A549 (cell line): ENCODE measurements at regions not wholly inside any gene's neighbourhood (a gene's known extent, or its start where the extent isn't known, plus 50 kb on each side); places are given as distances from the start of the nearest gene placed in this dataset.

Experiments
- ATAC-seq, 2 experiments: fragments of 200-7000 bp in 1 of 2; fragments of >200 bp in 1 of 2; cut with Nextera tagmentation in 1 of 2; cut with Tn5 transposase in 1 of 2; 3 replicates each; pipeline versions ENCODE4 v1.8.0 to v1.9.1; 2018 to 2020; ENCODE audit warnings: mild to moderate bottlenecking in 1 of 2, moderate library complexity in 1 of 2
- CTCF ChIA-PET: fragments of 300-600 bp; sonication (Branson Sonifier 250); formaldehyde crosslinking; extraction: SDS; loops from one replicate; lab custom pipeline; 2021; ENCODE audit warnings: antibody characterized with exemption, inconsistent platforms; lab: Yijun Ruan, JAX
- POLR2A ChIA-PET: fragments of 350-600 bp; formaldehyde crosslinking; extraction: SDS; loops from one replicate; lab custom pipeline; 2021; ENCODE audit warnings: antibody characterized with exemption, inconsistent platforms; lab: Yijun Ruan, JAX
- DNase-seq, 2 experiments: peaks; one replicate each; pipeline versions ENCODE4 v3.0.0 to v3.0.0-alpha.2; 2011 to 2016; ENCODE audit warnings: low read depth in 1 of 2, low spot score in 1 of 2
- FAIRE-seq: peaks from 2 replicates; lab custom pipeline; 2011; peaks lifted over from hg19 to GRCh38; lab: Jason Lieb, UNC
- H3K27ac ChIP-seq, 2 experiments: fragments of >200 bp; sonication (Bioruptor Twin); formaldehyde crosslinking; 3 replicates each; pipeline ENCODE4 v1.5.1; 2016 to 2017
- H3K4me1 ChIP-seq: fragments of >200 bp; sonication (Bioruptor Twin); formaldehyde crosslinking; 3 replicates; pipeline ENCODE4 v1.6.1; 2016
- H3K4me2 ChIP-seq: fragments of >200 bp; sonication (Bioruptor Twin); formaldehyde crosslinking; 3 replicates; pipeline ENCODE4 v1.6.1; 2016
- H3K4me3 ChIP-seq: fragments of >200 bp; sonication (Bioruptor Twin); formaldehyde crosslinking; 3 replicates; pipeline ENCODE4 v1.5.1; 2016
- H3K9me3 ChIP-seq: fragments of >200 bp; sonication (Bioruptor Twin); formaldehyde crosslinking; 3 replicates; pipeline ENCODE4 v1.6.1; 2016
- ATOH8 ChIP-seq: fragments of 250-450 bp; sonication (Bioruptor Pico); IDR thresholded peaks from 2 replicates; pipeline ENCODE4 v1.5.0; 2020; ENCODE audit warnings: low read depth, mild to moderate bottlenecking, moderate library complexity
- HDAC2 ChIP-seq: fragments of 200-600 bp; sonication (generic); IDR thresholded peaks from 2 replicates; pipeline ENCODE4 v1.6.1; 2016
- HEYL ChIP-seq: fragments of 250-450 bp; sonication (Bioruptor Pico); IDR thresholded peaks from 2 replicates; pipeline ENCODE4 v1.8.0; 2021; ENCODE audit warnings: mild to moderate bottlenecking, moderate library complexity
- HOXB13 ChIP-seq: fragments of 250-450 bp; sonication (Bioruptor Pico); IDR thresholded peaks from 2 replicates; pipeline ENCODE4 v1.5.0; 2020; ENCODE audit warnings: low read depth, mild to moderate bottlenecking, moderate library complexity
- JUNB ChIP-seq: fragments of >200 bp; sonication (Bioruptor Twin); formaldehyde crosslinking; IDR thresholded peaks from 2 replicates; pipeline ENCODE4 v1.6.1; 2016
- MAFK ChIP-seq: fragments of 450-650 bp; IDR thresholded peaks from 2 replicates; pipeline ENCODE4 v1.6.1; 2014; ENCODE audit not compliant: partially characterized antibody
- NFE2L2 ChIP-seq: fragments of 150-350 bp; conservative IDR thresholded peaks from 2 replicates; pipeline ENCODE4 v1.6.1; 2014; ENCODE audit warnings: low read length
- POLR2AphosphoS2 ChIP-seq: conservative IDR thresholded peaks from 2 replicates; pipeline ENCODE4 v1.6.1; 2012; ENCODE audit warnings: low read length, improper control_type of control experiment, inconsistent platforms
- REST ChIP-seq: fragments of 200-600 bp; sonication (generic); IDR thresholded peaks from 2 replicates; pipeline ENCODE4 v1.6.1; 2016; ENCODE audit warnings: antibody characterized with exemption, mild to moderate bottlenecking, moderate library complexity
- RNF2 ChIP-seq: fragments of 200-600 bp; sonication (generic); IDR thresholded peaks from 2 replicates; pipeline ENCODE4 v1.6.1; 2016; ENCODE audit warnings: low read depth, mild to moderate bottlenecking, antibody characterized with exemption, moderate library complexity, borderline replicate concordance
- SMC3 ChIP-seq: fragments of >200 bp; sonication (Bioruptor Twin); formaldehyde crosslinking; IDR thresholded peaks from 3 replicates; pipeline ENCODE4 v1.6.1; 2018; ENCODE audit warnings: inconsistent platforms
- ZC3H11A ChIP-seq: fragments of 450-650 bp; IDR thresholded peaks from 2 replicates; pipeline ENCODE4 v1.6.1; 2014; ENCODE audit warnings: antibody characterized with exemption, mild to moderate bottlenecking
- WGBS: methylation state at CpG from one replicate; pipeline ENCODE4 v1.1.6; 2017; ENCODE audit errors: missing lambda C conversion rate; 5-methylcytosine and 5-hydroxymethylcytosine counted together
- TF ChIP-seq, protein P1 (sequence below): fragments of >200 bp; sonication (Bioruptor Twin); formaldehyde crosslinking; IDR thresholded peaks from 3 replicates; pipeline ENCODE4 v1.6.1; 2016

- TF ChIP-seq HEYL (no peak), ZC3H11A (no peak), NFE2L2 (no peak), REST (no peak), SMC3 (no peak), HDAC2 (no peak)
- TF ChIP-seq, protein P1, sequence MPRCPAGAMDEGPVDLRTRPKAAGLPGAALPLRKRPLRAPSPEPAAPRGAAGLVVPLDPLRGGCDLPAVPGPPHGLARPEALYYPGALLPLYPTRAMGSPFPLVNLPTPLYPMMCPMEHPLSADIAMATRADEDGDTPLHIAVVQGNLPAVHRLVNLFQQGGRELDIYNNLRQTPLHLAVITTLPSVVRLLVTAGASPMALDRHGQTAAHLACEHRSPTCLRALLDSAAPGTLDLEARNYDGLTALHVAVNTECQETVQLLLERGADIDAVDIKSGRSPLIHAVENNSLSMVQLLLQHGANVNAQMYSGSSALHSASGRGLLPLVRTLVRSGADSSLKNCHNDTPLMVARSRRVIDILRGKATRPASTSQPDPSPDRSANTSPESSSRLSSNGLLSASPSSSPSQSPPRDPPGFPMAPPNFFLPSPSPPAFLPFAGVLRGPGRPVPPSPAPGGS: no peak
- no peak for FAIRE-seq
- 9% methylated on average over 5 of the region's 5 CpGs for WGBS
- Histone ChIP-seq H3K27ac (no peak overlapping the region), H3K4me2 (no peak overlapping the region), H3K4me1 (no peaks in the 10 kb centered on the region), H3K9me3 (no peaks in the 10 kb centered on the region; the same call in 2 of the 3 replicates), H3K4me3 (no peak overlapping the region)
- DNase-seq: no peak
- ChIA-PET POLR2A (no interaction called here), CTCF (no interaction called here)
- no peak for ATAC-seq
These were observed 147.0 kb upstream of the LHCGR start for GRCh38 chr2:48902521-48902920.

- CTCF ChIA-PET: interaction anchor here (1.3 kb wide), 1 partner anchor 13 kb away, joined by 5 read pairs; no protein-coding TSS in a partner anchor
- WGBS: 35% methylated on average over 2 of the region's 2 CpGs
- DNase-seq (no peak), FAIRE-seq (no peak), ATAC-seq (no peak)
- H3K27ac ChIP-seq: no peak overlapping the region
- POLR2A ChIA-PET: no interaction called here
- no peak overlapping the region for H3K4me3 ChIP-seq
- no peaks in the 10 kb centered on the region; the same call in 2 of the 3 replicates for H3K9me3 ChIP-seq
- H3K4me1 ChIP-seq: no peaks in the 10 kb centered on the region
- TF ChIP-seq REST: no peak
- no peak for TF ChIP-seq ATOH8 (CRISPR knock-in tag)
- TF ChIP-seq POLR2AphosphoS2: no peak
- TF ChIP-seq RNF2: no peak
- no peak overlapping the region for H3K4me2 ChIP-seq
These were observed 145.9 kb upstream of the LHCGR start for GRCh38 chr2:48901416-48901815.

- POLR2A ChIA-PET: no interaction called here
- Histone ChIP-seq H3K27ac (no peak overlapping the region), H3K4me2 (no peak overlapping the region), H3K4me1 (no peaks in the 10 kb centered on the region), H3K9me3 (no peaks in the 10 kb centered on the region; the same call in 2 of the 3 replicates), H3K4me3 (no peak overlapping the region)
- ATAC-seq (no peak), FAIRE-seq (no peak), DNase-seq (no peak)
- CTCF ChIA-PET: interaction anchor here (1.3 kb wide), 1 partner anchor 14 kb away, joined by 5 read pairs; no protein-coding TSS in a partner anchor
- TF ChIP-seq HOXB13 (CRISPR knock-in tag) (no peak), JUNB (no peak), MAFK (no peak)
- 0% methylated on average over 1 of the region's 1 CpG for WGBS
These were observed 145.5 kb upstream of the LHCGR start for GRCh38 chr2:48901015-48901343.
